Esophagus squamous epithelium (tissue), 5 donors: ENCODE measurements at regions not wholly inside any gene's neighbourhood (a gene's known extent, or its start where the extent isn't known, plus 50 kb on each side); places are given as distances from the start of the nearest gene placed in this dataset.

Experiments
- DNase-seq: peaks from one replicate; lab custom pipeline; 2025; lab: John Stamatoyannopoulos, UW
- H3K27ac ChIP-seq, 4 donors: fragments of 200-600 bp; sonication (generic); one replicate each; pipeline ENCODE4 v1.5.1; 2016 to 2019; ENCODE audit warnings: mild to moderate bottlenecking in 1 of 4
- H3K27me3 ChIP-seq, 4 donors: fragments of 200-600 bp; sonication (generic); 1 replicate in 3 of 4; 2 replicates in 1 of 4; pipeline versions ENCODE4 v1.5.1 to v1.6.0; 2017 to 2021; ENCODE audit warnings: antibody characterized with exemption in 1 of 4
- H3K36me3 ChIP-seq, 3 donors: fragments of 200-600 bp; sonication (generic); one replicate each; pipeline ENCODE4 v1.5.1; 2016 to 2019
- H3K4me1 ChIP-seq, 3 donors: fragments of 200-600 bp; sonication (generic); one replicate each; pipeline ENCODE4 v1.5.1; 2017 to 2019
- H3K4me3 ChIP-seq, 4 donors: fragments of 200-600 bp; sonication (generic); 1 replicate in 3 of 4; 2 replicates in 1 of 4; pipeline ENCODE4 v1.5.1; 2016 to 2019; ENCODE audit warnings: mild to moderate bottlenecking in 2 of 4, moderate library complexity in 1 of 4
- H3K9me3 ChIP-seq, 3 donors: fragments of 200-600 bp; sonication (generic); one replicate each; pipeline ENCODE4 v1.5.1; 2016 to 2019
- CTCF ChIP-seq, 6 experiments: fragments of 450-650 bp in 4 of 6; fragments of 200-600 bp in 2 of 6; sonication (generic) in 2 of 6; IDR thresholded peaks; one replicate each; pipeline ENCODE4 v1.5.1; 2016 to 2019; ENCODE audit warnings: antibody characterized with exemption in 6 of 6, mild to moderate bottlenecking in 4 of 6, moderate library complexity in 4 of 6
- POLR2A ChIP-seq, 4 donors: fragments of 450-650 bp; IDR thresholded peaks; one replicate each; pipeline ENCODE4 v1.6.1; 2017; ENCODE audit warnings: antibody characterized with exemption in 4 of 4, mild to moderate bottlenecking in 4 of 4, moderate library complexity in 3 of 4
- WGBS, 2 donors: methylation state at CpG; one replicate each; pipeline ENCODE4 v1.1.5; 2018; 5-methylcytosine and 5-hydroxymethylcytosine counted together
- intact Hi-C: fragments of 100-400 bp; cut with DNase I; formaldehyde crosslinking; loops from one replicate; pipeline ENCODE4 v1.15.0; 2022
- donor health status: DM: yes; HTN: yes; CAD: no.

GRCh38 chr6:131381709-131382093 lies 191.3 kb upstream of the ARG1 start:
- Histone ChIP-seq H3K36me3 (no peaks in the 10 kb centered on the region), H3K27ac (no peak overlapping the region), H3K27me3 (no peaks in the 10 kb centered on the region), H3K4me1 (peaks cover 4 to 23% (median 9%) of the 10 kb centered on the region in 3 donors), H3K9me3 (no peaks in the 10 kb centered on the region), H3K4me3 (no peak overlapping the region)
- TF ChIP-seq POLR2A (IDR thresholded peaks at IDR 0.05), result no peak
- no peak for TF ChIP-seq CTCF (IDR thresholded peaks at IDR 0.05)
- DNase-seq, result no peak
- intact Hi-C loops, result no loop called here
- WGBS, 2 donors, result 51 to 63% methylated on average over 7 of the region's 7 CpGs

GRCh38 chr6:131382631-131383030 lies 190.4 kb upstream of the ARG1 start:
- intact Hi-C loops, result no loop called here
- DNase-seq, result no peak

GRCh38 chr6:131383421-131384411 lies 189.3 kb upstream of the ARG1 start:
- TF ChIP-seq POLR2A (IDR thresholded peaks at IDR 0.05) (no peak), CTCF (IDR thresholded peaks at IDR 0.05) (no peak)
- intact Hi-C loops, result no loop called here
- Histone ChIP-seq H3K27ac (no peak overlapping the region), H3K36me3 (no peaks in the 10 kb centered on the region), H3K9me3 (no peaks in the 10 kb centered on the region), H3K4me3 (no peak overlapping the region), H3K4me1 (peaks cover 4 to 28% (median 9%) of the 10 kb centered on the region in 3 donors), H3K27me3 (no peaks in the 10 kb centered on the region)
- 31 to 49% methylated on average over 3 to 6 of the region's 6 CpGs for WGBS, 2 donors
- no peak for DNase-seq

More at GRCh38 chr6:131382631-131383030, 190.4 kb upstream of the ARG1 start:
- Histone ChIP-seq H3K9me3 (no peaks in the 10 kb centered on the region), H3K4me3 (no peak overlapping the region), H3K4me1 (peaks cover 4 to 23% (median 9%) of the 10 kb centered on the region in 3 donors), H3K36me3 (no peaks in the 10 kb centered on the region), H3K27ac (no peak overlapping the region), H3K27me3 (no peaks in the 10 kb centered on the region)
- WGBS, 2 donors, result 76 to 95% methylated on average over 10 of the region's 10 CpGs
- TF ChIP-seq POLR2A (IDR thresholded peaks at IDR 0.05) (no peak), CTCF (IDR thresholded peaks at IDR 0.05) (no peak)

GRCh38 chr6:131387562-131388447 lies 185.2 kb upstream of the ARG1 start:
- intact Hi-C loops, result no loop called here
- peaks cover 4 to 28% (median 9%) of the 10 kb centered on the region in 3 donors for H3K4me1 ChIP-seq
- no peaks in the 10 kb centered on the region for H3K9me3 ChIP-seq
- TF ChIP-seq POLR2A (IDR thresholded peaks at IDR 0.05), result no peak
- TF ChIP-seq CTCF (IDR thresholded peaks at IDR 0.05), result no peak
- no peaks in the 10 kb centered on the region for H3K27me3 ChIP-seq
- 31 to 42% methylated on average over 5 of the region's 5 CpGs for WGBS, 2 donors
- no peak overlapping the region for H3K27ac ChIP-seq
- DNase-seq, result no peak
- no peaks in the 10 kb centered on the region for H3K36me3 ChIP-seq
- H3K4me3 ChIP-seq, result no peak overlapping the region
